IMR-90 (cell line): ENCODE measurements at regions not wholly inside any gene's neighbourhood (a gene's known extent, or its start where the extent isn't known, plus 50 kb on each side); places are given as distances from the start of the nearest gene placed in this dataset.
A peak's percentile ranks its signal among the peaks of the same experiment; 100 is the strongest.

Source experiments
- ATAC-seq: fragments of 200-7000 bp; cut with Tn5 transposase; 2 replicates; pipeline ENCODE4 v1.9.1; 2020; ENCODE audit warnings: low read depth, mild to moderate bottlenecking, moderate library complexity
- BruUV-seq: library from RNA; stranded (reverse); fragments of 400-500 nt; replicated peaks from 2 replicates; lab custom pipeline; 2021; lab: Mats Ljungman, UMichigan
- CTCF ChIA-PET: fragments of 300-600 bp; formaldehyde crosslinking; extraction: SDS; loops from one replicate; lab custom pipeline; 2021; ENCODE audit warnings: antibody characterized with exemption; lab: Yijun Ruan, JAX
- POLR2A ChIA-PET: fragments of 300-600 bp; sonication (Branson Sonifier 250); formaldehyde crosslinking; loops from one replicate; lab custom pipeline; 2022; ENCODE audit warnings: antibody characterized with exemption; ENCODE audit not compliant: unreplicated experiment; lab: Charles Lee
- DNase-seq: peaks from one replicate; pipeline ENCODE4 v3.0.0; 2013
- H2AFZ ChIP-seq: replicated peaks from 2 replicates; pipeline ENCODE3; 2013; ENCODE audit warnings: low read length, mild to moderate bottlenecking; ENCODE audit not compliant: poor library complexity
- H2AK5ac ChIP-seq: 2 replicates; pipeline ENCODE4 v1.6.1; 2013; ENCODE audit warnings: low read depth, low read length, inconsistent platforms
- H2AK9ac ChIP-seq: replicated peaks from 2 replicates; pipeline ENCODE3; 2013; ENCODE audit warnings: mild to moderate bottlenecking, low read depth, low read length, moderate library complexity; ENCODE audit not compliant: poor library complexity
- H2BK120ac ChIP-seq: 2 replicates; pipeline ENCODE4 v1.6.1; 2013; ENCODE audit warnings: low read depth, low read length, inconsistent platforms
- H2BK15ac ChIP-seq: 3 replicates; pipeline ENCODE4 v1.6.1; 2013; ENCODE audit warnings: low read depth, low read length, inconsistent platforms
- H2BK20ac ChIP-seq: 2 replicates; pipeline ENCODE4 v1.6.1; 2013; ENCODE audit warnings: low read depth, mild to moderate bottlenecking, inconsistent platforms, low read length, moderate library complexity
- H2BK5ac ChIP-seq: 2 replicates; pipeline ENCODE4 v1.6.1; 2013; ENCODE audit warnings: mild to moderate bottlenecking, low read depth, low read length, inconsistent platforms; ENCODE audit not compliant: poor library complexity, severe bottlenecking
- H3K14ac ChIP-seq: replicated peaks from 2 replicates; pipeline ENCODE4 v1.6.1; 2013; ENCODE audit warnings: low read depth, low read length, inconsistent platforms
- H3K18ac ChIP-seq: 2 replicates; pipeline ENCODE4 v1.6.1; 2013; ENCODE audit warnings: low read depth, low read length, control low read depth
- H3K23ac ChIP-seq: 2 replicates; pipeline ENCODE4 v1.6.1; 2013; ENCODE audit warnings: low read depth, low read length, inconsistent platforms
- H3K27ac ChIP-seq: 2 replicates; pipeline ENCODE4 v1.5.1; 2013; ENCODE audit warnings: mild to moderate bottlenecking, control low read depth, low read length; ENCODE audit not compliant: insufficient read depth
- H3K27me3 ChIP-seq: 2 replicates; pipeline ENCODE4 v1.6.1; 2013; ENCODE audit warnings: low read length; ENCODE audit not compliant: control insufficient read depth, insufficient read depth
- H3K36me3 ChIP-seq: 2 replicates; pipeline ENCODE4 v1.6.1; 2013; ENCODE audit warnings: low read length, mixed read lengths; ENCODE audit not compliant: control insufficient read depth, insufficient read depth
- H3K4ac ChIP-seq: 2 replicates; pipeline ENCODE4 v1.6.1; 2013; ENCODE audit warnings: low read depth, low read length, inconsistent platforms
- H3K4me1 ChIP-seq: 2 replicates; pipeline ENCODE4 v1.6.1; 2013; ENCODE audit warnings: low read length, mixed read lengths; ENCODE audit not compliant: control insufficient read depth, insufficient read depth
- H3K4me2 ChIP-seq: 2 replicates; pipeline ENCODE4 v1.6.1; 2013; ENCODE audit warnings: low read depth, mild to moderate bottlenecking, control low read depth, low read length, moderate library complexity
- H3K4me3 ChIP-seq: 2 replicates; pipeline ENCODE4 v1.5.1; 2013; ENCODE audit warnings: low read depth, mild to moderate bottlenecking, control low read depth, low read length, moderate library complexity; ENCODE audit not compliant: insufficient read depth
- H3K56ac ChIP-seq: 2 replicates; pipeline ENCODE4 v1.6.1; 2013; ENCODE audit warnings: low read length, inconsistent platforms; ENCODE audit not compliant: insufficient read depth; ENCODE audit errors: extremely low read depth
- H3K79me1 ChIP-seq, 2 experiments: 2 replicates each; pipeline ENCODE4 v1.6.1; 2013; ENCODE audit warnings: low read length in 2 of 2, inconsistent platforms in 1 of 2, low read depth in 1 of 2
- H3K9ac ChIP-seq: 2 replicates; pipeline ENCODE4 v1.6.1; 2013; ENCODE audit warnings: low read depth, low read length, control low read depth
- H3K9me1 ChIP-seq: 2 replicates; pipeline ENCODE4 v1.6.1; 2013; ENCODE audit warnings: low read length, inconsistent platforms; ENCODE audit not compliant: insufficient read depth
- H3K9me3 ChIP-seq: 2 replicates; pipeline ENCODE4 v1.6.1; 2013; ENCODE audit warnings: low read length; ENCODE audit not compliant: control insufficient read depth, insufficient read depth
- H4K20me1 ChIP-seq: 2 replicates; pipeline ENCODE4 v1.6.1; 2013; ENCODE audit warnings: low read length, inconsistent platforms; ENCODE audit not compliant: insufficient read depth
- H4K5ac ChIP-seq: 2 replicates; pipeline ENCODE4 v1.6.1; 2013; ENCODE audit warnings: mild to moderate bottlenecking, low read depth, low read length, control low read depth
- H4K8ac ChIP-seq, 2 experiments: 2 replicates each; pipeline ENCODE4 v1.6.1; 2013; ENCODE audit warnings: low read depth in 2 of 2, low read length in 2 of 2, control low read depth in 1 of 2, inconsistent platforms in 1 of 2
- H4K91ac ChIP-seq: 2 replicates; pipeline ENCODE4 v1.6.1; 2013; ENCODE audit warnings: low read depth, low read length, inconsistent platforms; ENCODE audit not compliant: insufficient read depth
- BHLHE40 ChIP-seq: fragments of 150-350 bp; IDR thresholded peaks from 2 replicates; pipeline ENCODE4 v1.6.1; 2016; ENCODE audit warnings: mild to moderate bottlenecking, low read depth, low read length
- CTCF ChIP-seq: conservative IDR thresholded peaks from 2 replicates; pipeline ENCODE4 v1.5.1; 2012; ENCODE audit warnings: mild to moderate bottlenecking, low read depth, low read length, improper control_type of control experiment
- MAZ ChIP-seq: IDR thresholded peaks from 2 replicates; pipeline ENCODE4 v1.6.1; 2012; ENCODE audit warnings: low read depth, mild to moderate bottlenecking, low read length, improper control_type of control experiment, moderate library complexity, borderline replicate concordance
- MXI1 ChIP-seq: IDR thresholded peaks from 2 replicates; pipeline ENCODE4 v1.6.1; 2012; ENCODE audit warnings: low read depth, mild to moderate bottlenecking, low read length, moderate library complexity, borderline replicate concordance
- NFE2L2 ChIP-seq: fragments of 150-350 bp; IDR thresholded peaks from 2 replicates; pipeline ENCODE4 v1.6.1; 2016; ENCODE audit warnings: low read depth, mild to moderate bottlenecking, low read length
- RCOR1 ChIP-seq: IDR thresholded peaks from 2 replicates; pipeline ENCODE4 v1.6.1; 2012; ENCODE audit warnings: mild to moderate bottlenecking, low read length, improper control_type of control experiment; ENCODE audit not compliant: insufficient replicate concordance
- RFX5 ChIP-seq: IDR thresholded peaks from 2 replicates; pipeline ENCODE4 v1.8.0; 2012; ENCODE audit warnings: low read depth, mild to moderate bottlenecking, low read length, moderate library complexity
- SMC3 ChIP-seq: fragments of 150-350 bp; IDR thresholded peaks from 2 replicates; pipeline ENCODE4 v1.6.1; 2016; ENCODE audit warnings: low read depth, mild to moderate bottlenecking, antibody characterized with exemption, low read length, moderate library complexity
- USF2 ChIP-seq: fragments of 150-350 bp; IDR thresholded peaks from 2 replicates; pipeline ENCODE4 v1.6.1; 2017; ENCODE audit warnings: mild to moderate bottlenecking, antibody characterized with exemption, low read length, low read depth
- WGBS, 2 experiments: methylation state at CpG; one replicate each; pipeline versions ENCODE4 v1.1.5 to v1.1.7; 2013; ENCODE audit warnings: missing lambda C conversion rate in 2 of 2; ENCODE audit not compliant: insufficient read length in 1 of 2; ENCODE audit errors: extremely low coverage in 2 of 2; 5-methylcytosine and 5-hydroxymethylcytosine counted together
- dilution Hi-C: fragments of 300-500 bp; cut with HindIII; formaldehyde crosslinking; loops from one replicate; pipeline ENCODE4 v1.14.3; 2018; ENCODE audit warnings: low sequenced_read_pairs; ENCODE audit not compliant: unreplicated experiment
- in situ Hi-C: fragments of 300-500 bp; cut with MboI; formaldehyde crosslinking; loops from 3 replicates; pipeline ENCODE4 v1.14.3; 2019; ENCODE audit warnings: low sequenced_read_pairs, inconsistent platforms, mixed read lengths
- intact Hi-C: fragments of 100-400 bp; cut with micrococcal nuclease; formaldehyde crosslinking; loops from 2 replicates; pipeline ENCODE4 v1.10.0; 2022

GRCh38 chr11:47928426-47928825, 51.9 kb upstream of the PTPRJ start:
- Histone ChIP-seq H3K9ac (no peak overlapping the region), H3K27me3 (no peaks in the 10 kb centered on the region), H3K4me2 (no peak overlapping the region), H2BK5ac (no peak overlapping the region), H4K8ac (no peak overlapping the region; a peak in 1 of 4 replicates), H3K23ac (peak overlapping the region; percentile 29; the same call in 1 of the 2 replicates), H3K79me1 (no peaks in the 10 kb centered on the region), H2BK120ac (peak overlapping the region; percentile 66), H3K4me3 (no peak overlapping the region), H3K56ac (no peak overlapping the region), H3K9me3 (no peaks in the 10 kb centered on the region), H3K4me1 (peaks cover 9% of the 10 kb centered on the region), H3K27ac (no peak overlapping the region), H4K20me1 (0 out of 2 replicates have a peak, but pooled peaks cover 3% of the 10 kb centered on the region), H3K36me3 (no peaks in the 10 kb centered on the region), H3K4ac (peak overlapping the region; percentile 64), H3K18ac (0 out of 2 replicates have a peak overlapping the region, but pooled peaks have one; percentile 4), H2BK20ac (peak overlapping the region; percentile 55; the same call in 1 of the 2 replicates), H3K9me1 (peaks cover 5% of the 10 kb centered on the region), H2AFZ (no peak overlapping the region), H2BK15ac (peak overlapping the region; percentile 60; the same call in 2 of the 3 replicates), H3K14ac (no peak overlapping the region; the same call in 1 of the 2 replicates), H2AK9ac (peak overlapping the region; percentile 46), H2AK5ac (peak overlapping the region; percentile 56; the same call in 1 of the 2 replicates), H4K5ac (no peak overlapping the region), H4K91ac (peak overlapping the region; percentile 25)
- no CpG with 5 or more reads among the region's 5 CpGs for WGBS, 2 experiments
- in situ Hi-C loops: no loop called here
- dilution Hi-C loops: no loop called here
- ATAC-seq (no peak), DNase-seq (no peak)
- BruUV-seq: no TSS peak
- CTCF ChIA-PET: no interaction called here
- intact Hi-C loops: no loop called here
- no peak for TF ChIP-seq RCOR1
- TF ChIP-seq USF2: no peak
- no peak for TF ChIP-seq BHLHE40
- TF ChIP-seq CTCF: no peak
- TF ChIP-seq MAZ: no peak
- no peak for TF ChIP-seq NFE2L2
- no peak for TF ChIP-seq RFX5
- no peak for TF ChIP-seq SMC3
- no peak for TF ChIP-seq MXI1
- POLR2A ChIA-PET: no interaction called here
